AG04449 (cell line): ENCODE measurements at regions not wholly inside any gene's neighbourhood (a gene's known extent, or its start where the extent isn't known, plus 50 kb on each side); places are given as distances from the start of the nearest gene placed in this dataset.

Source experiments
- CTCF ChIA-PET: fragments of 350-600 bp; formaldehyde crosslinking; extraction: SDS; loops from one replicate; lab custom pipeline; 2021; ENCODE audit warnings: antibody characterized with exemption; lab: Yijun Ruan, JAX
- POLR2A ChIA-PET: fragments of 400-600, 350-600 bp; formaldehyde crosslinking; extraction: SDS; loops from one replicate; lab custom pipeline; 2020; ENCODE audit warnings: antibody characterized with exemption, inconsistent platforms; lab: Yijun Ruan, JAX
- DNase-seq: peaks from one replicate; pipeline ENCODE4 v3.0.0-alpha.2; 2010; ENCODE audit warnings: low read depth, low spot score
- H3K4me3 ChIP-seq: 2 replicates; pipeline ENCODE4 v1.5.1; 2011; ENCODE audit warnings: low read depth, mild to moderate bottlenecking, control low read depth, low read length
- TF ChIP-seq, protein P1 (sequence below): IDR thresholded peaks from one replicate; pipeline ENCODE4 v1.5.1; 2011; ENCODE audit warnings: mild to moderate bottlenecking, moderate library complexity, low read length, control low read depth, inconsistent platforms; ENCODE audit not compliant: insufficient read depth; ENCODE audit errors: missing control alignments

DNA sequence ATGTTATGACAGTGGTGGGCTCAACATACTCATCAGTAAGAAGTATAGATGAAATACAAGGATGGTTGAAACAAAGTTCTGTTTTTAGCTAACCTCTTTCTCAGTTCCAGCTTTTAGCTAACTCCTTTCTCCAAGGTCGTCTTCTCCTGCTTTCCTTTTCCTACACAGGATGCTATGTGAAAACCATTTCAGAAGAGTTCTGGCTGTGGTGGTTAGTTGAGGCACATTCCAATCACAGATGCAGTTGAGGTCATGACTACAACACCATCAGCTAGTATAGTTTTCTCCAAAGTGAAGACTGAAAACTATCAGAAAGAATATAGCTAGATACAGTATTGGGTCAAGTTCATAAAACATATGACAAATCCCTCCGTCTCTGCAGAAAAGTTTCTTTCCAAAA is 477.7 kb upstream of the C9orf72 start:
- no peak for DNase-seq
- no peak overlapping the region for H3K4me3 ChIP-seq
- TF ChIP-seq, protein P1, sequence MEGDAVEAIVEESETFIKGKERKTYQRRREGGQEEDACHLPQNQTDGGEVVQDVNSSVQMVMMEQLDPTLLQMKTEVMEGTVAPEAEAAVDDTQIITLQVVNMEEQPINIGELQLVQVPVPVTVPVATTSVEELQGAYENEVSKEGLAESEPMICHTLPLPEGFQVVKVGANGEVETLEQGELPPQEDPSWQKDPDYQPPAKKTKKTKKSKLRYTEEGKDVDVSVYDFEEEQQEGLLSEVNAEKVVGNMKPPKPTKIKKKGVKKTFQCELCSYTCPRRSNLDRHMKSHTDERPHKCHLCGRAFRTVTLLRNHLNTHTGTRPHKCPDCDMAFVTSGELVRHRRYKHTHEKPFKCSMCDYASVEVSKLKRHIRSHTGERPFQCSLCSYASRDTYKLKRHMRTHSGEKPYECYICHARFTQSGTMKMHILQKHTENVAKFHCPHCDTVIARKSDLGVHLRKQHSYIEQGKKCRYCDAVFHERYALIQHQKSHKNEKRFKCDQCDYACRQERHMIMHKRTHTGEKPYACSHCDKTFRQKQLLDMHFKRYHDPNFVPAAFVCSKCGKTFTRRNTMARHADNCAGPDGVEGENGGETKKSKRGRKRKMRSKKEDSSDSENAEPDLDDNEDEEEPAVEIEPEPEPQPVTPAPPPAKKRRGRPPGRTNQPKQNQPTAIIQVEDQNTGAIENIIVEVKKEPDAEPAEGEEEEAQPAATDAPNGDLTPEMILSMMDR = no peak
- ChIA-PET CTCF (no interaction called here), POLR2A (no interaction called here)

DNA sequence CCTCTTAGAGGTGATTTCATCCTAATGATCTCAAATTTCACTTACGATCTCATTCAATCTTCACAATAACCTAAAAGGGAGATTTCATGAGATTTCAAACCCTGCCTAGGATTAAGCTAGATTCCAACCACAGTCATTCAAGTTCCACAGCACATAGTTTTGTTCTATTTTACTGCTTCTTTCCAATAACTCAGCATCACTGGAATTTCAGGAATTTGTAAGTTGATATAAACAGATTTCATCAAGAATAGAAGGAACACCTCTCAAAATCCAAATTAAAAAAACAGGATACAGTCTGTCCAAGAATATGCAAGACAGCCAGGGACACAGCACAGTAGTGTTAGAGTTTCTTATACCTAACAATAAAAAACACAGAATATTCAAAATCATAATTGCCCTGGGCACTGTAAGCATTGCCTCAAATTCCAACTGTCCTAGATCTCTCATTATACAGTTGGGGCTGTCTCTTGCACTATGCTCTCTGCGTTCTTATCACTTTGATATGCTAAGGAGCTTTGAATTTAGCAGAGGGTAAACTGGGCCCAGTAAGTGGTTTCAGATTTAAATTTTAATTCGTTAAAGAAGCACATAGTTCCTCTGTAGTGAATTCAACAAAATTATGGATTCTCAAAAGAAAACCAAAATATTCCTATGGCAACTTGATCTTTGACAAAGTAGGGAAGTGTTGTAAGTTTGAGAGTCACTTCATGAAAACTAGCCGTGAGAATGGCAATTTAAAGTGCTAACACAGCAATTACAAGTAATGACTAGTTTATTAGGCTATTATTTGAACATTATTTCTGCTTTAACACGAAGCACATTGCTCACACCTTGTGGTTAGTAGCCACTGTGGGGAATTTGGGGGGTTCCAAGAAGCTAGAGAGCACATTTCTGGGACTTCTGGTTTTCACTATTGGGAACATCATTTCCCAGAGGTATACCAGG is 478.6 kb upstream of the C9orf72 start:
- ChIA-PET POLR2A (no interaction called here), CTCF (no interaction called here)
- TF ChIP-seq, protein P1 = no peak
- DNase-seq = no peak
- H3K4me3 ChIP-seq = no peak overlapping the region

DNA sequence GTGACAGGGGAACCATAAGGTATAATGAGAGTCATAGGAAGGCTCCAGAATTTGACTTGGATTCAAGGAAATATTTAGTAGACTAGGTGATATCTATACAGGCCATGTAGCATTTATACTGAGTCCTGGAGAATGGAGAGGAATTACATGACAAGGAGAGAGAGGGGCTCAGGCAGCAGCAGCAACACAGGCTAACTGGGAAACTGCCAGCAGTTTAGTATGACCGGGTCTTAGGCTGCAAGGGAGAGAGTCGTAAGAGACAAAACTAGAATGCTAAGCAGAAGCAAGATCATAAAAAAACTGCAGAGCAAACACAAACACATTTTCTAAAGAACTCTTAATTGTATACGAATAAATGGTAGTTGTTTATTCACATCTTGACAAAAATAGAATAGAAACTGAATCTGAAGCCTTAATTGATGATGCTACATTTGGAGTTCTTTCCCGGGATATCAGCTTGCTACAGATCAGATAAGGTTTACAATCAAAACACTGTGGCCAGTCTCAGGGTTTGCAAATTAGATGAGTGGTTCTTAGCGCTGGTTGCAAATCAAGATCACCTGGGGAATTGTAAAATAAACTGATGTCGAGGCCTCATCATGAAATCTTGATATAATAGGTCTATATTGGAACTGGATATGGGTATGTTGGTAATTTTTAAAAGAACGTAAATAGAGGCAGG is 480.0 kb upstream of the C9orf72 start:
- no peak overlapping the region for H3K4me3 ChIP-seq
- no peak for DNase-seq
- ChIA-PET POLR2A (no interaction called here), CTCF (no interaction called here)
- TF ChIP-seq, protein P1 = no peak

DNA sequence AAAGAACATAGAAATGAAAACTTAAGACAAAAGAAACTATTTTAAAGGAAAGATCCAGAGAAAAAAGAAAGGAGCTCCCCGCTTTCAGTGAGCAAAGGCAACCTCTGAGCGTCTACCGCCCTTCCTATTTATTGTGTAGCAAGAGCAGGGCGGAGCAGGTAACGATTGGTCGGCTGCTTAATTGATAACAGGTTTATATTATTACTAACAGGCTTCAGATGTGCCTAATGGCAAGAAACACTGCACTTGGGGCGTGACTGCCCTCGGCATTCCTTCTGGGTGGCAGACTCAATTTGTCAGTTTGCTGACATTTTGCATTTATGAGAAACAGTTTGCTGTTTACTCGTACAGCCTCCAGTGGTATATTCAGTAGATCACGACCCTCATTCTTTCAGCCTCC is 482.7 kb upstream of the C9orf72 start:
- H3K4me3 ChIP-seq = no peak overlapping the region
- ChIA-PET CTCF (no interaction called here), POLR2A (no interaction called here)
- DNase-seq = no peak
- TF ChIP-seq, protein P1 = no peak

DNA sequence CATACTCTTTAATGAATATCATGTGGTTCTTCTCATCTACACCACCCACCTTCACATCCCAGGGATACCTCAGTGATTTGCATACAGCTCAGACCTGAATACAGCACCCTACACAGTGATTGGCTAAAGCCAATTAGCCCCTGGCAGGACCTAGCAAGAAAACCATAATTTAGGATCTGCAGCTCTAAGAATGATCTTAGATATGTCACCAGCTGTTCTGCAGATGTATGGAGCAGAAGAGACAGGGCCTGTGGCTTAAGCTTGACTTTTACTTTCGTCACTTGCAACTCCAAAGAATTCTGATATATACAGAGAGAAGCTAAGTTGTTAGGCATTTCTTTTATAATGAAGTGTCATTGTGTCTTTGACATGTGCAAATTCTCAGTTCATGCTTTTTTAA is 483.2 kb upstream of the C9orf72 start:
- TF ChIP-seq, protein P1 = no peak
- ChIA-PET POLR2A (no interaction called here), CTCF (no interaction called here)
- no peak for DNase-seq
- H3K4me3 ChIP-seq = no peak overlapping the region

DNA sequence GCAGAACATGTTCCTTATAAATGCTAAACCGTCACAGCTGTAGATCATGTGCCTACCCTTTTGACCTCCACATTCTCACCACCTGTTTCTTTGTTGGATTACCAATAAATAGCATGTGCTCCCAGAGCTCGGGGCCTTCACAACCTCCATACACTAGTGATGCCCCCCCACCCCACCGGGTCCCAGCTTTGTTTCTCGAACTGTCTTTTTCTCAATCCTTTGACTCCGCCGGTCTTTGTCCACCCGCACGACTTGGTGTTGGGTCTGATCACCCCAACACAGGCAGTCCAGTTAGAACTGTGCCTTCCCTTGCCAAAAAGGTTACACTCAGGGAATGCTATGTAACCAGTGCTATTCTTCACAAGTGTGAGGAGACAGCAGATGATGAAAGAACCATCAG is 485.9 kb upstream of the C9orf72 start:
- H3K4me3 ChIP-seq = no peak overlapping the region
- CTCF ChIA-PET = no interaction called here
- POLR2A ChIA-PET = no interaction called here
- TF ChIP-seq, protein P1 = no peak
- no peak for DNase-seq
